NCI-H128 (cell line): ENCODE measurements at regions not wholly inside any gene's neighbourhood (a gene's known extent, or its start where the extent isn't known, plus 50 kb on each side); places are given as distances from the start of the nearest gene placed in this dataset.

Experiments used
- DNase-seq: peaks from one replicate; lab custom pipeline; 2025; ENCODE audit not compliant: unreplicated experiment; lab: John Stamatoyannopoulos, UW

DNA sequence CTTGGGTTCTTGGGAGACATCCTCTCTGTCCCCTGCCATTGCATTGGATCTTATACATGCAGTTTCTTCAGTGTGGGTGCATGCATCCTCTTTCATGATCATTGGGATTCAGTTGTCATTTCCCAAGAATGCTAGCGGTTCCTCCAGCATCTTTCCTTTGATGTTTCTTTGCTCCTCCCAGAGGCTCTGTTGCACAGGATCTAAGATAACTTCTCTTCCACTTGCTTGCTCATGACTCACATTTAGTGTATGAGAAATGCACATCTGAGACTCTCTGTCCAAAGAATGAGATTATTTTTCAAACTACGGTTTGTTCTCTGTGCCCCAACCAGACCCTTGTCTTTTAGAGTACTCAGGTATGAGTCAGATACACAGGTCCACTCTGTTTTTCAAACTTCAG, 197.1 kb downstream of the NDFIP2 start:
- no peak for DNase-seq

GRCh38 chr13:79675931-79676660, 195.1 kb downstream of the NDFIP2 start:
- DNase-seq = no peak

DNA sequence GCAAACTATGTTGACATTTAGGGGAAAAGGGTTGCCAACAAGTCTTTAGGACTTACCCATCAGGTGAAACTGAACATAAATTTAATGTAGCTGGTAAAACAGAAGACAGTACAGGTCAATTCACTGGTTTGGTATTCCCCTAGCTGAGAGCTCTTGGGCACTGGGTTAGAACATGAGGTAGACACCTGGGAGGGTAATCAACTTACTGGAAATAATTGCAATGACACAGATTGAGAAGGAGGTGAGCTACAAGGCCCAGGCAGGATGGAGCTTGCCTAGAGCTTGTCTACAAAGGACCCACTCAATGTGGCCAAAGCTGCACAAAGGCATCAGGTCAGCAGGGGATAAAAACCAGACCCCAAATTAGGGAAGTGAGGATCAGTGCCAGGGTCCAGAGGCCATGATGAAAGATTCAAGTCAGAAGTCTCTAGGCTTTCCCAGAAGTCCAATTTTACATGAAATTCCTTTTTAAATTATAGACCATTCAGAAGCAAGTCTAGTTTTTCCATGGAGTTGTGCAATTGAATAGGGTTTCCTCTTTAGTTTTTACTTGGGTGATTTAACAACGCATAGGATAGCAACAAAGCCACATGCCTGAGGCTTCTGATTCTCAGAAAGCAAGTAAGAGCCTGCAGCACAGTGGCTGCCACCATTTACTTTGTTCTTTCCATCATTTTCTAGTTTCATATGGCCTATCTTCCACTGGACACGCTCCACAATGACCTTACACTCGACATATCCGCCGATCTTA, 194.0 kb downstream of the NDFIP2 start:
- no peak for DNase-seq

GRCh38 chr13:79673993-79674377, 193.0 kb downstream of the NDFIP2 start:
- DNase-seq = no peak

DNA sequence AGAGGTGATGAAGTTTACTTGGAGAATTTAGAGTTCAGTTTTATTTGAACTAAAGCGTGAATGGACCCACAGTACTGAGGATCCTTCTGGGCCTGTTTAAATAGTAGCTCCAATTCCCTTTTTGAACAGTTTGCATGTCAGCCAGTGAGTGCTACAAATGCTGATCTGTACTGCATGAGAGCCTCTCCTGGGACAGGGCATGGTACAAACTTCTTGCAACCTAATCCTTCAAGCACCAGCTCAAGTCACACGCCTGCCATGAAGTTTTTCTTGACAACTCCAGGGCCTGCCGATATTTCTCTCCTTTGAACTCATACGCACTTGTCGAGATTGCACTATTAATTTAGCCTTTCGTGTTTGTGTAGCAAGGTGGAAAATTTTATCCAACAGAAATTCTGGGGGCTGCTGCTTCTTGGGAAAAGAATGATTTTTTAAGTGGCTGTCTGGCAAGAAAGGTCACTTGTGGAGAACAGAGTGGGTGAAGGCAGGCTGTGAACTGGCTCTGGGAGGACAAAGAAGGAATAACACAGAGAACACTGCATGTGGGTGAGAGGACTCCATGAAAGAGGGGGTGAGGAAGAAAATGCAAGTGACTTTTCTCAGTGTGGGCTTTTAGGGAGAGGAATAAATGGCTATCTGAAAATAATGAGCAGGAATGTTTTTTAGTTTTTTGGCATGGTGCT, 192.5 kb downstream of the NDFIP2 start:
- no peak for DNase-seq

DNA sequence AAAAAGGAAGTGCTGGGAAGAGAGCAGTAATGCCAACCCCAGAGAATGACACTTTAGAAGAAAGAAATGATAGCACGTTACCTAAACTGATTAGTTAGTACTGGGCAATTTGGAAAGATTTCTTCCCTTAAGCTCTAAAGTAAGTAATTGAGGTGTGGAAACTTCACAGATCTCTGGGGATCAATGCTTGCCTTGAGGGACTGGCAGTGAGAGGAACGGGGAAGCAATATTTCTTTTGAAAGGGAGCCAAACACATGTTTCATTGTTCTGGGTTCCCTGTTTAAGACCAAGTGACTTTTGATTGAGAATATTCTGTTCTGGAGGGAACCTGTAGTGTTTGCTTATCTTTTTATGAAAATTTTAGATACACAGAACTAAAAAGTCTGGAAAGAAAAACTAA, 190.5 kb downstream of the NDFIP2 start:
- no peak for DNase-seq

GRCh38 chr13:79668201-79668752, 187.3 kb downstream of the NDFIP2 start:
- DNase-seq = no peak

DNA sequence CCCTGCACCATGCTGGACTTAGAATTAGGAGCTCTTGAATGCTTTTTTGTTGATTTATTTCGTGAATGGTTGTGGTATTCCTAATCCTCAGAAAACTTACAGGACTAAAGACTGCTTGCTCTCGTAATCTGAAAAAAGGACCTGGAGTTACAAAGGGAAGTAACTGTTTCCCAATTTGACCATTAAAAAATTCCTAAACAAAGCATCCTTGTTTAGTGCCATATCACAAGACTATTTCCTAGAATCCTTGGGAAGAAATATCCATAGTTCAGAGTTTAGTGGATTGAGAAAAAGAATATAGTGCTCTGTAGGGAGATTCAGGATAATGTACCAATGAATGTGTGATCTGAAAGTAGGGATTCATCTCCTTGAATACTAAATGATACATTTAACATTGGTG, 186.8 kb downstream of the NDFIP2 start:
- no peak for DNase-seq

DNA sequence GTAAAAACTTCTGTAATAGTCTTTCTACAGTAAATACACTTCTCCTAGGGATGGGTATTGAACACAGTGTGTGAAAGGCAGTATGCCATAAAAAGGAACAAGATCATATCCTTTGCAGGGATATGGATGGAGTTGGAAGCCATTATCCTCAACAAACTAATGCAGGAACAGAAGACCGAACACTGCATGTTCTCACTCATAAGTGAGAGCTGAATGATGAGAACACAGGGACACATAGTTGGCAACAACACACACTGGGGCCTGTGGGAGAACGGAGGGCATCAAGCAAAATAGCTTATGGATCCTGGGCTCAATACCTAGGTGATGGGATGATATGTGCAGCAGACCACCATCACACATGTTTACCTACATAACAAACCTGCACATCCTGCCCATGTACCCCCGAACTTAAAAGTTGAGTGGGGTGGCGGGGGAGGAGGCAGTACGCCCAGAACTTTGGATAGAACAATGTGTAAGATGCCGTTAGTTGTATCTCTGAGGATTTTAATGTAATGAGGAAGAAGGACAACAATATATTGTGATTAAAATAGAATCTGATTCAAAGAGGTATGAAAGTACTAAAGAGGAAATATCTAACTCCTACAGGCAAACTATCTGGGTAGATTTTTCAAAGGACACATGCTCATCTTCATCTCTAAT, 183.2 kb downstream of the NDFIP2 start:
- DNase-seq = no peak

DNA sequence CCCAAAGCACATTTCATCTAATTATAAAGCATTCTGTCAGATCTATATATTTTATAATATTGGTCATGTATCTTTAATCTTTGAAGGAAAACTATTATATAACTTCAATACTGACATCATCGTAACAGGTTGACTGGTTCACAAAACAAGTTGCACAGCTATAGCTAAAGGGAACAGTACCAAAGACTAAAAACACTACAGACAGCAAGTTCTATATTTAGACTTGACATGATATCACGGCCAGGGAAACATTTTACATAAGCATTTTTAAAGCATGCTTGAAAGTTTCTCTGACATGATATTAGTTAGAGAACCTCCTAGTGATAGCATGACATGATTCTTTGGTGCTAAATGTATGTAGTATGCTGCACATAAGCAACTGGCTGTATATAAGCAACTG, 182.5 kb downstream of the NDFIP2 start:
- DNase-seq = no peak

DNA sequence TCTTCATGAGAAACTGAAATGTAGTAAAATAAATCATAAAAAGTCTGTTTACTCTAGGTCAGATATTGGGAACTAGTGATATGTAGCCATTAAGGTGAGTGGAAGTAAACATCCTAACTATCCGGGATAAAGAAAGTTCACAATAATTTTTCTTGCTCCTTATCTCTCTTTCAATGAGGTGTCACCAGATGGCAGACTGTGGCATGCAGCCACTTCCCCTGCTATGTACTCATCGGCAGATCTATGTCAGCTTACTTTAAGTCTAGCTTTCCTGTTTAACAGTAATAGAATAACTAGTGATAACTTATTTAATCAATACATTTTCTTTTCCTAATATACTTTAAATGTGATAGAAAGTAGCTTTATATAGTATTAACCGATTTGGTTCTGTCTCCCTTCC, 181.9 kb downstream of the NDFIP2 start:
- DNase-seq = no peak

DNA sequence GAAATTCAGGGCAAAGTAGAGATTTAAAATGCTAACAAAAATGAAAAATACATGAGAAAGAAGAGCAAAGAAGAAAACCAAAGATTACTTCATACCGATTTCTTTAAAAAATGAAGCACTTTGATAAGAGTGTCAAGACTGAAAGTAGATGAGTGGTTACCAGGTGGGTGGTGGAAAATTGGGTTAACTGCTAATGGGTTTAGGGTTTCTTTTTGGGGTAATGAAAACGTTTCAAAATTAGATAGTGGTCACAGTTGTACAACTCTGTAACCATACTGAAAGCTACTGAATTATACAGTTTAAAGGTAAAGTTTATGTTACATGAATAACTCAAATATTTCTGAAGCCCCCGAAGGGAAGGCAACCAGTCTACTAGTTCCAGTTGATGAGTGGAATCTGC, 179.4 kb downstream of the NDFIP2 start:
- no peak for DNase-seq

DNA sequence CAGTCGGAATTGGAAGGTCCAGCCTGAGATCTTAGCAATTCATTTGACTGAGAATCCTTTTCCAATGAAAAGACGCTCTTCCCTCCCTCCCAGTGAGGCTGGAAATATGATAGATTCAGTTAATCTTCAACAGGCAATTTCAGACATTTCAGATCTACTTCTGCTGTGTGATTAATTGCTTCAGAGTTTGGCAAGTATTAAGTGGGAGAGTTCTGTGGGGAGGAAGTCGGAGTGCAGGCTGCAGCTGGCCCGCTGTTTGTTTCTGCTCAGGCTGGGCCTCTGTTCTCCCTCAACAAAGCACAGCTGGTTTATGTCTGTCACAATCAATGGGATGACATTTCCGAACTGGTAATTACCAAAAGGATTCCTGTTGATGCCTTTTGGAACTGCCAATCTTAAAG, 178.2 kb downstream of the NDFIP2 start:
- DNase-seq = no peak

- DNase-seq = no peak
These were observed 177.5 kb downstream of the NDFIP2 start for GRCh38 chr13:79658333-79658975.

DNA sequence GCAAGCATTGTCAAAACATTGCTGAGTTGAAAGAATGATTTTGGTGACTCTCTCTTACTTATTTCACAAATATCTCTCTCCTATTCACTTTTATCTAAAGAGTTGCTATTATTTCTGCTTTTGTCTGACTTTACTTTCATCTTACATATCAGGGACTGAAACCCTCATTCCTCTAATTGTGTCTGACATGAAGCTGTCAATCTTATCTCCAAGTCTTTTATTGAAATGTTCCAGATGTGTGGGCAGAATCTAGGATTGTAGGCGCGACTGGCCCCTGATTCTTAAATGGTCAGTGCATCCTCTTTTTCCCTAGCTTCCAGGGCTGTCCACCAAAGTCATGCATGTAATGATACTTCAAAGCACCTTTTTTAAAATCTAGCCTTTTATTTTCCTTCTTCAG, 174.6 kb downstream of the NDFIP2 start:
- no peak for DNase-seq

- no peak for DNase-seq
These were observed 173.6 kb downstream of the NDFIP2 start for GRCh38 chr13:79654520-79654919.

- no peak for DNase-seq
These were observed 169.7 kb downstream of the NDFIP2 start for GRCh38 chr13:79650688-79651087.

DNA sequence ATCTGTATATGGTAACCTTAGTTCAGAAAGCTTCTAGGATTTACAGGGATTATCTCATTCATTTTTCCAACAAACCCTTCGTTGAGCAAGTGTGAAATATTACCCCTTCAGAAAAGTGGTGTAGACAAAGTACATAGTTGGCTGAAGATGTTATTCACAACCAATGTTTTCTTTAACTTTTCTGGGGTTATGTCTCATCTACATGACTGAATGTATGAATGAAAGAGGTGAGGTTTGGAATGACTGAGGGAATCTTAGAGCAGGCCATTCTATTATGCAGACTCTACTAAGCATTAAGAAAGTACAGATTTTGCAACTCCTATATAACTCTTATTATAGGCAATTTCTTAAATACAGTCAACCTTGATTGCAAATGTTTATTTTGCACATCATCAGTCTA, 167.2 kb downstream of the NDFIP2 start:
- no peak for DNase-seq

GRCh38 chr13:79647533-79647932, 166.6 kb downstream of the NDFIP2 start:
- no peak for DNase-seq

DNA sequence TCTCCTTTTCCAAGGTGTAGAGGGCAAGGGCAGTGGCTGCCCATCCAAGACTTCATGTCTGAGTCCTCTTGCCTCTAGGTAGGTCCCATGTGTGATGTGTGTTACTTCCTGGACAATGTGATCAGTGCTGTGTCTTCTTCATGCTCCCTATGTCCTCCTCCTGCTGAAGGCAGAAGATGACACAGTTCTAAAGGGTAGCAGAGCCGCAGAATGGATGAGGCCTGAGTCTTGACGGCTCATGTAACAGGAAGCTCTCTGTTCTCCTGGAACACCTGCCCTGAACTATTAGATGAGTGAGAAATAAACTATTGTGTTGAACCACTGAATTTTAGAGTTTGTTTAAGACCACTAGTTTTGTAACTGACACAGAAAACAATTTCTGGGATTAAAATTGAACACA, 165.9 kb downstream of the NDFIP2 start:
- DNase-seq = no peak

DNA sequence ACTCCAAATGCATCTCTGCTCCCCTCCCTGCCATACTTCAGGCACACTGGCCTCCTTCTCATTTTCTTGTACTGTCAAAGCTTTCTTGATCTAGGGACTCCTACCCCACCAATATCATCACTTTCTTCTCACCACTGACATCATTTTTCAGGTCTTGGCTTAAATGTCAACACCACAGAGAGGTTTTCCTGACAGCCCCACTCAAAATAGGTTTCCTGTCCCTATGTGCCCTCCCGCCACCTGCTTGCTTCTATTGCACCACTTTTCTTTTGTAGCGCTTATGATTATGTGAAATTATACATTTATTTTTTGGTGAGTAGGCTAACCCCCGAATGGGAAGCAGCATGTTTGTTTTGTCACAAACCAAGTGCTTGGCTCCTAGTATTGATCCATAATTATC, 164.6 kb downstream of the NDFIP2 start:
- no peak for DNase-seq
